Activated CD4-positive, alpha-beta memory T cell treated with anti-CD3 and anti-CD28 coated beads for 36 hours (primary cell): ENCODE measurements at regions not wholly inside any gene's neighbourhood (a gene's known extent, or its start where the extent isn't known, plus 50 kb on each side); places are given as distances from the start of the nearest gene placed in this dataset.
"Not testable (repeated sequence)": the region's sequence is repeated elsewhere in the genome, so short reads cannot be mapped to it uniquely, and the experiment has no call there.

Source experiments
- CTCF ChIA-PET: fragments of 350-600 bp; sonication (Branson Sonifier 250); formaldehyde crosslinking; loops from one replicate; lab custom pipeline; 2021; ENCODE audit warnings: antibody characterized with exemption, inconsistent platforms; lab: Charles Lee
- POLR2A ChIA-PET: fragments of 350-600 bp; sonication (Branson Sonifier 250); formaldehyde crosslinking; loops from one replicate; lab custom pipeline; 2021; ENCODE audit warnings: antibody characterized with exemption; lab: Charles Lee
- DNase-seq: peaks from one replicate; pipeline ENCODE4 v3.0.0-alpha.2; 2020
- H3K27ac Mint-ChIP-seq: one replicate; pipeline ENCODE4 v1.8.0; 2021; ENCODE audit warnings: mixed read lengths
- H3K27me3 Mint-ChIP-seq: one replicate; pipeline ENCODE4 v1.8.0; 2021; ENCODE audit warnings: mixed read lengths
- H3K36me3 Mint-ChIP-seq: one replicate; pipeline ENCODE4 v1.8.0; 2021; ENCODE audit warnings: mixed read lengths
- H3K4me1 Mint-ChIP-seq: one replicate; pipeline ENCODE4 v1.8.0; 2021; ENCODE audit warnings: low read depth, mixed read lengths
- H3K4me3 Mint-ChIP-seq: one replicate; pipeline ENCODE4 v1.8.0; 2021; ENCODE audit warnings: mild to moderate bottlenecking, mixed read lengths
- H3K9me3 Mint-ChIP-seq: one replicate; pipeline ENCODE4 v1.8.0; 2021; ENCODE audit warnings: mixed read lengths
- intact Hi-C: fragments of 100-400 bp; cut with micrococcal nuclease; formaldehyde crosslinking; loops from one replicate; pipeline ENCODE4 v1.15.1; 2023

DNA sequence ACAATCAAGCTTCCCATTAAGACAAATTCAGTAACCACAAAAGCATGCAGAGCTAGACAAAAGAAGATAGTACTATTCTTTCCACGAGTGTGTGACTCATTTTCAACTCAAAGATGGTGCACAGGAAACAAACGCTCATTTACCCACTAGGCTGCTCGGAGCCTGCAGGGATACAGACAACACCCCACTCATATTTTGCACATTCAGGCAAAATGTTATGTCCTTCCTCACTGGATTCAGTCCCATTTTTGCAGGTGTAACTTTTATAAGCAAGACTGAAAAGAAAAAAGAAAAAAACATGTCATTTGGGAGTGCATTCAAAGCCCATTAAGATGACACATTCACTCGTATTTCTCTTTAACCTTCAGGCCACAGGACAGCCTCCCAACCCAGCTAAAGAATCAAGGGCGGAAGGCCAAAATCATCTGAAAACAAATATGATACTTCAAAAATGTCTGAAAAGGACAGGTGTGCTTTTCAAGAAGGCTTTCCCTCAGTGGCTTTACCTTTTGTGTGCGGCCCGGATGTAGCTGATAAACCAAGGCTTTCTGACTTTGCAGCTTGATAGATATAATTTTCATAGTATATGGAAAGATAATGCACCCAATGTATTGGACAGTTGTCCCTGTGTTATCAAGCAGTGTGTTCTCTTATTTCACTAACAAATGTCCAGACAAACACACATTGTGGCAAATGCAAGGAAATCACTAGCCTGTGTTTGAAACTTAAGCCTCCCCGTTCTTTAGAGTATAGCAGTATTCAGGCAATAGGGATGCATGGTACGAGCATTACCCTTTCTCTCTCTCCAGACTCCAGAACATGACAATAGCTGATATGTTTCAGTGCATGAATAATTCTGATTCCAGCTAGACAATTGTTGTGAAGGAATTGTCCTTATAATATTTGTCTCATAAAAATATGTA is 147.8 kb upstream of the KRR1 start:
- no peak overlapping the region for H3K4me3 Mint-ChIP-seq
- intact Hi-C loops, result loop anchor here (1.0 to 5.0 kb wide), 4 partner anchors 18 to 373 kb away; partner anchors contain the start of gene PHLDA1
- POLR2A ChIA-PET, result interaction anchor here (1.0 to 1.4 kb wide), 2 partner anchors 18 to 361 kb away, joined by 4 to 6 read pairs; no protein-coding TSS in a partner anchor
- H3K27me3 Mint-ChIP-seq, result peaks cover 2% of the 10 kb centered on the region
- no peaks in the 10 kb centered on the region for H3K36me3 Mint-ChIP-seq
- H3K9me3 Mint-ChIP-seq, result no peaks in the 10 kb centered on the region
- peaks cover 14% of the 10 kb centered on the region for H3K4me1 Mint-ChIP-seq
- DNase-seq, result peak; percentile 27
- CTCF ChIA-PET, result no interaction called here
- H3K27ac Mint-ChIP-seq, result no peak overlapping the region

DNA sequence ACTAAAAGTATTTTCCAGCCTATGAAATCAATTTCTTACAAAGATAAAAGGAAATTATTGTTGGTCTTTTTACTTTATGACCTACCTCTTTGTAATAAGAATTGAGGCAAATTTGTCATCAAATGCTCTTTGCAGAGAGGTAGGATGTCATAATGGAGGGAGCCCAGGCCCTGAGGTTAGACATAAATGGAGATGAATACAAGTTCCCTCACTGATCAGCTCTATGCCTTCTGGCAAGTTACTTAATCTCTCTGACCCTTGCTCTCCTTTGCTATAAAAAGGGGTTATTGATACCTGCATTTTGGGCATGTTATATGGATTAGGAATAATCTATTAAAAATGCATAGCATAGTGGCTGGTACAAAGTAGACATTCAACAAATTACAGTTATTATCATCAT is 146.9 kb upstream of the KRR1 start:
- ChIA-PET POLR2A (interaction anchor here (1.0 kb wide), 1 partner anchor 362 kb away, joined by 4 read pairs; no protein-coding TSS in a partner anchor), CTCF (no interaction called here)
- no peak for DNase-seq
- intact Hi-C loops, result loop anchor here (5.0 kb wide), 3 partner anchors 54 to 374 kb away; partner anchors contain the start of gene PHLDA1
- Mint-ChIP-seq H3K27ac (no peak overlapping the region), H3K36me3 (no peaks in the 10 kb centered on the region), H3K9me3 (no peaks in the 10 kb centered on the region), H3K4me3 (no peak overlapping the region), H3K27me3 (peaks cover 5% of the 10 kb centered on the region), H3K4me1 (peaks cover 14% of the 10 kb centered on the region)

DNA sequence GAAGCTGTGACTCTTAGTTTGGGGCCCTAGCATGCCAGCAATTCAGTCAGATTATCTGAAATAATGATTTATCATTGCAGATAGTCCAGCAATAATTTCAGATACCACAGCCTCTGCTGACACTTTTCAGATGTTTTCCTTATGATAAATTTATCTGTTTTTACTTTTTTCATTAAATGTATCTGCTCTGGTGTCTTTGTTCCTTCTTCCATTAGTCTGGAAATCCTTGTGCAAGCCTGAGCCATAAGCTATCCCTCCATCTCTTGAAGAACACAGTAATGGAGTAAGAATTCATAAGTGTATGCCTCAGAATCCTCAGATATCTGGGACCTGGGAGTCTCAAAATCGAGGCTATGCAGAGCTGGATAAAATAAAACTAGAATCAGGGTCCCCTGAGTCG is 146.4 kb upstream of the KRR1 start:
- Mint-ChIP-seq H3K36me3 (no peaks in the 10 kb centered on the region), H3K4me3 (no peak overlapping the region), H3K4me1 (peaks cover 14% of the 10 kb centered on the region), H3K27me3 (peaks cover 5% of the 10 kb centered on the region), H3K9me3 (no peaks in the 10 kb centered on the region), H3K27ac (no peak overlapping the region)
- intact Hi-C loops, result loop anchor here (5.0 kb wide), 3 partner anchors 54 to 374 kb away; partner anchors contain the start of gene PHLDA1
- ChIA-PET POLR2A (no interaction called here), CTCF (no interaction called here)
- no peak for DNase-seq

DNA sequence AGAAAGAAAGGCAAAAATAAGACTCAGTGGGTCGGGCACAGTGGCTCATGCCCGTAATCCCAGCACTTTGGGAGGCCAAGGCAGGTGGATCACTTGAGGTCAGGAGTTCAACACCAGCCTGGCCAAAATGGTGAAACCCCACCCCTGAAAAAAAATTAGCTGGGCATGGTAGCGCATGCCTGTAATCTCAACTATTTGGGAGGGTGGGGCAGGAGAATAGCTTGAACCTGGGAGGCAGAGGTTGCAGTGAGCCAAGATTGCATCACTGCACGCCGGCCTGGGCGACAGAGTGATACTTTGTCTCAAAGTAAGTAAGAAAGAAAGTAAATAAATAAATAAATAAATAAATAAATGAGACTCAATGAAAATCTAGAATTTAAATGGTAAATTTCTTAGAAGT is 145.9 kb upstream of the KRR1 start:
- H3K4me1 Mint-ChIP-seq, result peaks cover 14% of the 10 kb centered on the region
- intact Hi-C loops, result loop anchor here (5.0 kb wide), 3 partner anchors 55 to 375 kb away; partner anchors contain the start of gene PHLDA1
- DNase-seq, POLR2A ChIA-PET, H3K27me3 Mint-ChIP-seq, H3K36me3 Mint-ChIP-seq, H3K27ac Mint-ChIP-seq, H3K9me3 Mint-ChIP-seq, H3K4me3 Mint-ChIP-seq, CTCF ChIA-PET: not testable (repeated sequence)

DNA sequence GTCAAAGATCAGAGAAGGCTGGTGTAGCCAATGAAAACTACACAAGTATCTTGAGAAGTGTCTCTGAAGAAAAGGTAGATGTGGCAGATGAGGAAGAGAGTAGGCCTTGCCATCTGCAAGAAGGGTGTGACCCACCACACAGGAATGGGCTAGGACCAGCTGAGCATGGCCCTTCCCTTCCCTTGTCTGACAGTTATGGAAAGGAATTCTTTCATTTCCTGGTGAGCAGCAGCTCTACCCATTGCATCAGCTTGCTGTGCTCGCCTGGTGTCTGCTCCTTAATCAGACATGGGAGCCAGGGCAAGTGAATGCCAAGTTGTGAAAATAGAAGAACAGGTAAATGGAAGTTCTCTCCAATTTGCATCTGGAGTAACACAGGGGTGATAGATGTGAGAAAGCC is 145.2 kb upstream of the KRR1 start:
- H3K4me1 Mint-ChIP-seq, result peaks cover 14% of the 10 kb centered on the region
- no peaks in the 10 kb centered on the region for H3K36me3 Mint-ChIP-seq
- intact Hi-C loops, result loop anchor here (5.0 kb wide), 3 partner anchors 56 to 376 kb away; partner anchors contain the start of gene PHLDA1
- ChIA-PET CTCF (no interaction called here), POLR2A (no interaction called here)
- H3K9me3 Mint-ChIP-seq, result no peaks in the 10 kb centered on the region
- DNase-seq, result no peak
- H3K27me3 Mint-ChIP-seq, result peaks cover 5% of the 10 kb centered on the region
- no peak overlapping the region for H3K27ac Mint-ChIP-seq
- no peak overlapping the region for H3K4me3 Mint-ChIP-seq

DNA sequence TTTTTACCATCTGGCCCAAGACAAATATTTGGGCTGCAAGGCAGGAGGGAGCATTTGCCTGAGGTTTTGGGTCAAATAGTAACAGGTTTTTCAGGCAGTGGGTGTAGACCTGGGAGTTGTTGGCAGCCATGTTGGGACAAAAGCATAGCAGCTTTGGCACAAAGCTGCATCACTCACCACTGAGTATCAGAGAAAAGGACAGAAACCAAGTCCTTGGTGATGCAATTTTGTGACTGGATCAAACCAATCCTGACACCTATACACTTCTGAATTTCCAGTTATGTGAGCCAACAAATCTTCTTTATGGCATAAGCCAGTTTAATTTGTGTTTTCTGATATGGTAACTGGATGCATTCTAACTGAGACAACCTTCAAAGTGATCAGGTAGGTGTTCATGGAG is 144.8 kb upstream of the KRR1 start:
- CTCF ChIA-PET, result no interaction called here
- Mint-ChIP-seq H3K9me3 (no peaks in the 10 kb centered on the region), H3K4me1 (peaks cover 14% of the 10 kb centered on the region), H3K27ac (no peak overlapping the region), H3K36me3 (no peaks in the 10 kb centered on the region), H3K27me3 (peaks cover 5% of the 10 kb centered on the region), H3K4me3 (no peak overlapping the region)
- intact Hi-C loops, result loop anchor here (5.0 kb wide), 3 partner anchors 56 to 376 kb away; partner anchors contain the start of gene PHLDA1
- POLR2A ChIA-PET, result no interaction called here
- no peak for DNase-seq

DNA sequence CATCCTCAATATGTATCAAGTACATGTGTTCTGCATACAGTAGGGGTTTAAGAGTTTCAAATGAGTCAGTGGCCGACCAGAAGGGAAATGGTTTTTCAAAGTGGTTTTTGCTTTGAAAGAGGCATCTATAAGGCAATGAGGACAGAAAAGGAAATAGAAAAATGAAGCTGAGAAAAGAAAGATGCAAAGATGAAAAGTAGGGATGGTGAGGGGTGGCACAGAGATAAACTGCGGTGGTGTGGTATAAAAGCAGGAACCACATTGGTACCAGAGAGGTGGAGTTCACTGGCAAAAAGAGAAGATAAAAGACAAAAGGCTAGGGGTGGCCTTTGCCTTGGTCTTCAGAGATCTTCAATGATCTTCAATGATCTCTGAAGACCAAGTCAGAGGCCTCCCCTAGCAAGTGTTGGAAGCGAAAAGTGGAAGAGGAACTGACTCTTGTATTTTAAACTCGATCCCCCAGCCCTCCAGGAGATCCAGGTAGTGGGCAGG is 144.0 kb upstream of the KRR1 start:
- ChIA-PET POLR2A (no interaction called here), CTCF (no interaction called here)
- intact Hi-C loops, result loop anchor here (5.0 kb wide), 3 partner anchors 57 to 377 kb away; partner anchors contain the start of gene PHLDA1
- Mint-ChIP-seq H3K4me3 (no peak overlapping the region), H3K9me3 (no peaks in the 10 kb centered on the region), H3K27me3 (peaks cover 5% of the 10 kb centered on the region), H3K27ac (peak overlapping the region; percentile 5), H3K4me1 (peaks cover 14% of the 10 kb centered on the region), H3K36me3 (no peaks in the 10 kb centered on the region)
- DNase-seq, result no peak

DNA sequence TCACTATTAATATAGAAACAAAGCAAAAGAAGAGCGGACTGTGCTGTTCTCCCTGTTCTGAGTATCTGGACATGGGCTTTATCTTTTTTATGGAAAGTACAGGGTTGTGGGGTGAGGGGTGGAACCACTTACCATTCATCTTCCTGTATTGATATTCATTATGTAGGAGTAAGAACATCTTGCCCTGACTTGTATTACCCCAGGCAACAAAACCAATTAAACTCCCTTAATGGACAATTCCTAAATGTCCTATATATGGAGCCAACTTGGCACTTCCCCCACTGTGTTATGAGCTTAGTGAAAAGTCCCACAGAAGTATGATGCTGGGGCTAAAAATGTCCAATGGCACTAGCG is 139.9 kb upstream of the KRR1 start:
- ChIA-PET POLR2A (interaction anchor here (0.6 kb wide), 1 partner anchor 152 kb away, joined by 4 read pairs; no protein-coding TSS in a partner anchor), CTCF (no interaction called here)
- Mint-ChIP-seq H3K36me3 (no peaks in the 10 kb centered on the region), H3K9me3 (no peaks in the 10 kb centered on the region), H3K4me1 (peaks cover 10% of the 10 kb centered on the region), H3K27ac (no peak overlapping the region), H3K4me3 (no peak overlapping the region), H3K27me3 (peaks cover 7% of the 10 kb centered on the region)
- DNase-seq, result no peak
- intact Hi-C loops, result no loop called here

DNA sequence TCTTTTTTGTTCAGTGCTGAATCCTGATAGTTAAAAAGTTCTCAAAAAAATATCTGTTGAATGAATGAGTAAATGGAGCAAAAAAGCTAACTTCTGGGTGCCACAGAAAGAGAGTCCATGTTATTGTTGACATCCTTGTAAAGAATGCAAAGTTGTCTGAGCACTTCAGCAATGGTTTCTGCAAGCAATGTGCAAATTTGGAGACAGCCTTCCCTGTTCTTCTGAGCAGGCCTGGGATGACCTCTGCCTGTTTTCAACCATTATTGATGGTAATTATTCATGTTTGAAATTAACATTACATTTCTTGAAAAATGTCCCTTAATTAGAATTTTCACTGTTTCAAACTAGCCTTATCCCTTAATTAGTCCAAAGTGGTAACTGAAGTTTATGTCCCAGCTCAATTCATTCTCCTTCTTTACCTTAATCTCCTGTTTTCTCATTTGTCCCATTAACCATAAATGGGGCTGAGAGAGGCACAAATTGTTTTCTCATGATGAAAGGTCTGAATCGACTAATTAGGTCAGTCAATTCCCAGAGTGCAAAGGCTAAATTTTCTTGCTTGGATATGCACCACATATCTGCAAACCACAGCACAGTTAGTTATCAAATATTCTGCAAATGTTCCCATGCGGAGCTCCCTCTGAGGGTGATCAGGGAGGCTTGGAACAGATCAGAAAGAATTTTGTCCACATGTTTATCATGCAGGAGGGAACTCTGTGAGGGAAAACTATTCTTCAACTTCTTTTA is 139.4 kb upstream of the KRR1 start:
- H3K36me3 Mint-ChIP-seq, result no peaks in the 10 kb centered on the region
- H3K4me3 Mint-ChIP-seq, result no peak overlapping the region
- ChIA-PET CTCF (no interaction called here), POLR2A (interaction anchor here (0.6 kb wide), 1 partner anchor 152 kb away, joined by 4 read pairs; no protein-coding TSS in a partner anchor)
- intact Hi-C loops, result no loop called here
- no peak for DNase-seq
- peaks cover 10% of the 10 kb centered on the region for H3K4me1 Mint-ChIP-seq
- no peak overlapping the region for H3K27ac Mint-ChIP-seq
- peaks cover 7% of the 10 kb centered on the region for H3K27me3 Mint-ChIP-seq
- no peaks in the 10 kb centered on the region for H3K9me3 Mint-ChIP-seq

DNA sequence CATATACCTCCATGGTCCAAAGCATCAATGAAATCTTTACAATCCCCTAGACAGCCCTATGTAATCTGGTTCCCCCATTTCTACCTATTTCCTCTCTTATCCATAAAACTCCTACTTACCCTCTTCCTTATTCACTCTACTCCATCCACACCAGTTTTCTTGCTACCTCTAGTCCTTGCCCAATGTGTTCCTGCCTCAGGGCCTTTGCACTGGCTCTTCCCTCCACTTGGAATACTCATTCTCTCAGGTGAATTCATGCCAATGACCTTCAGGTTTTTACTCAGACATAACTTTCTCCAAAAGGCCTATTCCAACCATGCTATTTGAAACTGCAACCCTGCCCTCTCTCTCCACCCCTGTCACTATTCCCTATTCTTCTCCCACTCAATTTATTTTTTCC is 138.7 kb upstream of the KRR1 start:
- ChIA-PET POLR2A (no interaction called here), CTCF (no interaction called here)
- intact Hi-C loops, result no loop called here
- Mint-ChIP-seq H3K9me3 (no peaks in the 10 kb centered on the region), H3K27me3 (peaks cover 9% of the 10 kb centered on the region), H3K4me1 (peaks cover 3% of the 10 kb centered on the region), H3K36me3 (no peaks in the 10 kb centered on the region), H3K27ac (no peak overlapping the region), H3K4me3 (no peak overlapping the region)
- DNase-seq, result no peak

DNA sequence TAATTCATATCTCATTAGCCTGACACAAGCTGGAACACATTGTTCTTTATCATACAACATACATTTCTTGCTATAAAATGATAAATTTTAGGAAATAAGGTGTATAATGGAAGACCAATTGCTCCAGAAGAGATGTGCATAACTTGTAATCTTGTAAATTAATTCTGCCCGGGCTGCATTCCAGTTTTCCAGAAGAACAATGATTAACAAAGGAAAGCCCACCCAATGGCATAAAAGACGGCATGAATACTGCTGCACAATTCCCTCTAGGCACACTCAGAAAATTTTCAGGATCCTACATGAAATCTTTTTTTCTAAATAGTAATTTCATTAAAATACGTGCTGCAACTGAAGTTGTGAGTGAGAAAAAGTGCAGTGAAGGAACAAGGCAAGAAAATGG is 137.4 kb upstream of the KRR1 start:
- H3K9me3 Mint-ChIP-seq, result no peaks in the 10 kb centered on the region
- CTCF ChIA-PET, result no interaction called here
- H3K27me3 Mint-ChIP-seq, result peaks cover 10% of the 10 kb centered on the region
- H3K27ac Mint-ChIP-seq, result no peak overlapping the region
- H3K4me1 Mint-ChIP-seq, result peaks cover 5% of the 10 kb centered on the region
- H3K36me3 Mint-ChIP-seq, result no peaks in the 10 kb centered on the region
- no peak for DNase-seq
- intact Hi-C loops, result no loop called here
- POLR2A ChIA-PET, result no interaction called here
- no peak overlapping the region for H3K4me3 Mint-ChIP-seq
